Right ventricle myocardium superior (tissue), 1 donor: ENCODE measurements at regions not wholly inside any gene's neighbourhood (a gene's known extent, or its start where the extent isn't known, plus 50 kb on each side); places are given as distances from the start of the nearest gene placed in this dataset.

Experiments used
- ATAC-seq: fragments of 200-7000 bp; cut with Tn5 transposase; one replicate; pipeline ENCODE4 v1.9.1; 2020; ENCODE audit warnings: mild to moderate bottlenecking; ENCODE audit not compliant: poor library complexity
- DNase-seq: peaks from one replicate; pipeline ENCODE4 v3.0.0-alpha.2; 2020
- intact Hi-C: fragments of 100-400 bp; cut with DNase I; formaldehyde crosslinking; loops from one replicate; pipeline ENCODE4 v1.11.2; 2022
- donor health status: DM: no; HTN: yes; CAD: no; lungs with severe emphysema.

GRCh38 chr3:123341-123740, 73.2 kb upstream of the CHL1 start:
- DNase-seq (no peak), ATAC-seq (no peak)
- intact Hi-C loops, result no loop called here

GRCh38 chr3:124557-125179, 71.9 kb upstream of the CHL1 start:
- no peak for DNase-seq
- no peak for ATAC-seq
- intact Hi-C loops, result no loop called here

- no peak for ATAC-seq
- intact Hi-C loops, result no loop called here
- DNase-seq, result no peak
These were observed 67.9 kb upstream of the CHL1 start for GRCh38 chr3:128515-129172.

- intact Hi-C loops, result no loop called here
- DNase-seq (no peak), ATAC-seq (peak; percentile 93)
These were observed 65.2 kb upstream of the CHL1 start for GRCh38 chr3:131151-131888.

- intact Hi-C loops, result no loop called here
- DNase-seq (no peak), ATAC-seq (no peak)
These were observed 64.2 kb upstream of the CHL1 start for GRCh38 chr3:132378-132777.

GRCh38 chr3:132904-133303, 63.7 kb upstream of the CHL1 start:
- intact Hi-C loops, result no loop called here
- DNase-seq (no peak), ATAC-seq (no peak)

- DNase-seq (no peak), ATAC-seq (no peak)
- intact Hi-C loops, result no loop called here
These were observed 55.7 kb upstream of the CHL1 start for GRCh38 chr3:140748-141330.
